NB4 (cell line): ENCODE measurements at regions not wholly inside any gene's neighbourhood (a gene's known extent, or its start where the extent isn't known, plus 50 kb on each side); places are given as distances from the start of the nearest gene placed in this dataset.

Experiments used
- CTCF ChIP-seq: IDR thresholded peaks from one replicate; pipeline ENCODE4 v1.5.1; 2012; ENCODE audit warnings: low read depth, low read length
- MAX ChIP-seq: IDR thresholded peaks from 2 replicates; pipeline ENCODE4 v1.6.1; 2011; ENCODE audit warnings: low read depth, low read length

GRCh38 chr12:75893765-75894164 is 137.8 kb downstream of the PHLDA1 start:
- TF ChIP-seq CTCF (no peak), MAX (no peak)
